Osteocyte (in vitro differentiated cells): ENCODE measurements at regions not wholly inside any gene's neighbourhood (a gene's known extent, or its start where the extent isn't known, plus 50 kb on each side); places are given as distances from the start of the nearest gene placed in this dataset.

Experiments used
- DNase-seq: peaks from one replicate; pipeline ENCODE4 v3.0.0; 2021; ENCODE audit warnings: mixed read lengths; ENCODE audit not compliant: unreplicated experiment; ENCODE audit errors: extremely low spot score
- H3K27ac Mint-ChIP-seq: one replicate; pipeline ENCODE4 v1.8.0; 2021; ENCODE audit warnings: mild to moderate bottlenecking, mixed read lengths; ENCODE audit not compliant: unreplicated experiment
- H3K27me3 Mint-ChIP-seq: one replicate; pipeline ENCODE4 v1.8.0; 2021; ENCODE audit warnings: mixed read lengths; ENCODE audit not compliant: unreplicated experiment
- H3K36me3 Mint-ChIP-seq: one replicate; pipeline ENCODE4 v1.8.0; 2021; ENCODE audit warnings: mixed read lengths; ENCODE audit not compliant: unreplicated experiment
- H3K4me1 Mint-ChIP-seq: one replicate; pipeline ENCODE4 v1.8.0; 2021; ENCODE audit warnings: mixed read lengths; ENCODE audit not compliant: unreplicated experiment
- H3K4me3 Mint-ChIP-seq: one replicate; pipeline ENCODE4 v1.8.0; 2021; ENCODE audit warnings: mild to moderate bottlenecking, moderate library complexity, mixed read lengths; ENCODE audit not compliant: unreplicated experiment
- H3K9me3 Mint-ChIP-seq: one replicate; pipeline ENCODE4 v1.8.0; 2021; ENCODE audit warnings: mixed read lengths; ENCODE audit not compliant: unreplicated experiment
- TF ChIP-seq, protein P1 (sequence below): fragments of 200-600 bp; sonication (generic); IDR thresholded peaks from 2 replicates; pipeline ENCODE4 v1.5.0; 2021; ENCODE audit warnings: antibody characterized with exemption, mild to moderate bottlenecking, moderate library complexity

DNA sequence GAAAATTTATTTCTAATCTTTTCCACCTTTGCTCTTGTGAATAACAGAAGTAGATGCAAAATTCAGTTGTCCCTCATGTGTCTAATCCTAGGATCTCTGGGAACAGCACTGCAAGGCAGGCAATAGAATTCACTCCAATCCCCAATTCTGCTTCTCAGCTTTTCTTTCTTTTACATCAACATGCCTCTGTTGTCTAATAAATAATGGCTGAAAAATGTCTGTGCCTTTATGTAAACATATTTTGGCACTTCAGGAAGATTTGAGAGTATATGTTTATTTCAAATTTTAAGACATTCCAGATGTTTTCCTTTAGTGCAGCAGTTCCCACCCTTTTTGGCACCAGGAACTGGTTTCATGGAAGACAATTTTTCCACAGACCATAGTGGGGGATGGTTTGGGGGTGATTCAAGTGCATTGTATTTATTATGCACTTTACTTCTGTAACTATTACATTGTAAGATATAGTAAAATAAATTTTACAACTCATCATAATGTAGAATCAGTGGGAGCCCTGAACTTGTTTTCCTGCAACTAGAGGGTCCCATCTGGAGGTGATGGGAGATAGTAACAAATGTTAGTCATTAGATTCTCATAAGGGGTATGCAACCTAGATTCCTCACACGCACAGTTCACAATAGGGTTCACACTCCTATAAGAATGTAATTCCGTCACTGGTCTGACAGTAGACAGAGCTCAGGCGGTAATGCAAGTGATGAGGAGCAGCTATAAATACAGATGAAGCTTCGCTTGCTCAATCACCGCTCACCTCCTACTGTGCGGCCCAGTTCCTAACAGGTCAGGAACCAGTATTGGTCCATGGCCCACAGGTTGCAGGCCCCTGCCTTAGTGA is 590.3 kb upstream of the CNTNAP5 start:
- Mint-ChIP-seq H3K4me3 (no peak overlapping the region), H3K27me3 (no peaks in the 10 kb centered on the region), H3K4me1 (no peaks in the 10 kb centered on the region), H3K36me3 (no peaks in the 10 kb centered on the region), H3K9me3 (peaks cover 9% of the 10 kb centered on the region), H3K27ac (no peak overlapping the region)
- TF ChIP-seq, protein P1, sequence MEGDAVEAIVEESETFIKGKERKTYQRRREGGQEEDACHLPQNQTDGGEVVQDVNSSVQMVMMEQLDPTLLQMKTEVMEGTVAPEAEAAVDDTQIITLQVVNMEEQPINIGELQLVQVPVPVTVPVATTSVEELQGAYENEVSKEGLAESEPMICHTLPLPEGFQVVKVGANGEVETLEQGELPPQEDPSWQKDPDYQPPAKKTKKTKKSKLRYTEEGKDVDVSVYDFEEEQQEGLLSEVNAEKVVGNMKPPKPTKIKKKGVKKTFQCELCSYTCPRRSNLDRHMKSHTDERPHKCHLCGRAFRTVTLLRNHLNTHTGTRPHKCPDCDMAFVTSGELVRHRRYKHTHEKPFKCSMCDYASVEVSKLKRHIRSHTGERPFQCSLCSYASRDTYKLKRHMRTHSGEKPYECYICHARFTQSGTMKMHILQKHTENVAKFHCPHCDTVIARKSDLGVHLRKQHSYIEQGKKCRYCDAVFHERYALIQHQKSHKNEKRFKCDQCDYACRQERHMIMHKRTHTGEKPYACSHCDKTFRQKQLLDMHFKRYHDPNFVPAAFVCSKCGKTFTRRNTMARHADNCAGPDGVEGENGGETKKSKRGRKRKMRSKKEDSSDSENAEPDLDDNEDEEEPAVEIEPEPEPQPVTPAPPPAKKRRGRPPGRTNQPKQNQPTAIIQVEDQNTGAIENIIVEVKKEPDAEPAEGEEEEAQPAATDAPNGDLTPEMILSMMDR, result no peak
- no peak for DNase-seq

DNA sequence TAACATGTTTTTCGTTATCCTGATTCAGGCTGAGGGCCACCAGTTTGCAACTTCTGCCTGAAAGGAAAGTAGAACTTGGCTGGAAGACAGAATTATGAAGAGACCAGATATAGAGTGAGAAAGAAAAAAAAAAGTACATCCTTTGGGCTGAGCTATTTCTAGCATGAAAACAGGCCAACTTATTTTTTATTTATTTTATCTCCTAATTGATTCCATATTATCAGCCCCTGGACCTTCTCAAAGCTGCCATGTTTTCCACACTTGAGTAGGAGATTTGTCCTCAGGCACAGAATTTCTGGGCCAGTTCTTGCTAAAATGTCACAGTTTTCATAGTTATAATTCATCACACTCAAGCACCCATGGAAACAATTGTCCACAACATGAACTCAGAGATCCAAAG is 586.8 kb upstream of the CNTNAP5 start:
- H3K27me3 Mint-ChIP-seq, result no peaks in the 10 kb centered on the region
- H3K27ac Mint-ChIP-seq, result no peak overlapping the region
- peaks cover 12% of the 10 kb centered on the region for H3K9me3 Mint-ChIP-seq
- TF ChIP-seq, protein P1, result no peak
- H3K36me3 Mint-ChIP-seq, result no peaks in the 10 kb centered on the region
- DNase-seq, result no peak
- no peak overlapping the region for H3K4me3 Mint-ChIP-seq
- no peaks in the 10 kb centered on the region for H3K4me1 Mint-ChIP-seq

DNA sequence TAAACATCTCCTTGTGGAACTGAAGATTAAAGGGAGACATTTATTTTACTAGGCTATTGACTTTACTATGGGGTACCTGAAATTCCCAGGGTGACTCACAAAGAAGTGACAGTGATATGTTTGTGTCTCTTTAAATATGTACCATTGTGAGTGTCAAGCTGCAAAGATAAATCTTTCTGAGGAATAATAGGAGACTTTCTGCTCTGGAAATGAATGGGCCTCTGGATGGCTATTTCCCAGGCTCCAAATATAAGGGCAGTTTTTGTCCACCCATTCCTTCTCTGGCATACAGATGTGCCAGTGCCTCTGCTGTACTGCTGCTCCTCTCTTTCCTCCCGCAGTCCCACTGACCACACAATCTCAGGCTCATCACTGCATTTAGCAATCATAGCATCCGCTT is 586.4 kb upstream of the CNTNAP5 start:
- Mint-ChIP-seq H3K9me3 (peaks cover 12% of the 10 kb centered on the region), H3K36me3 (no peaks in the 10 kb centered on the region), H3K4me1 (no peaks in the 10 kb centered on the region), H3K27me3 (no peaks in the 10 kb centered on the region), H3K27ac (no peak overlapping the region), H3K4me3 (no peak overlapping the region)
- TF ChIP-seq, protein P1, result no peak
- no peak for DNase-seq

DNA sequence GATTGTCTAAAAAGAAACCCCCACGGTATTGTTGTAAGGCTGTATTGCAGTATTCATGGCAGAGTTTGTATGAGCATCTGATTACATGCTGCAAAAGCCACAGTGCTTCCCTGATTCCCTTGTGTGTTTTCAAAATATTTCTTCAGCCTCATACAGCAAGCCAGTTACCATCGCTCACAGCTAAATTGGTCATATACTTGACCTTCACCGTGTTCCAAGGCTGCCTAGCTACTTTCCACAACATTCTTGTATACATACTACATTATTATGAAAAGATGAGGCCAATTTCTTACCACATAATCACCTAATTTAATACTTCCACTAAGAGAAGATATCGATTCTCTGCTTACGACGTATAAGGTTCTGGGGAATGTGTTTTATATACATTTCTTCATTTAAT is 576.3 kb upstream of the CNTNAP5 start:
- Mint-ChIP-seq H3K27me3 (no peaks in the 10 kb centered on the region), H3K27ac (no peak overlapping the region), H3K4me3 (no peak overlapping the region), H3K4me1 (no peaks in the 10 kb centered on the region), H3K9me3 (peaks cover 8% of the 10 kb centered on the region), H3K36me3 (no peaks in the 10 kb centered on the region)
- TF ChIP-seq, protein P1, result no peak
- DNase-seq, result no peak

- no peaks in the 10 kb centered on the region for H3K27me3 Mint-ChIP-seq
- no peak overlapping the region for H3K4me3 Mint-ChIP-seq
- peaks cover 23% of the 10 kb centered on the region for H3K9me3 Mint-ChIP-seq
- no peak overlapping the region for H3K27ac Mint-ChIP-seq
- no peaks in the 10 kb centered on the region for H3K36me3 Mint-ChIP-seq
- no peaks in the 10 kb centered on the region for H3K4me1 Mint-ChIP-seq
- no peak for DNase-seq
- TF ChIP-seq, protein P1, result no peak
Measured at GRCh38 chr2:123451542-123451941, 573.5 kb upstream of the CNTNAP5 start.
